Ascending aorta (tissue), 2 donors: ENCODE measurements at regions not wholly inside any gene's neighbourhood (a gene's known extent, or its start where the extent isn't known, plus 50 kb on each side); places are given as distances from the start of the nearest gene placed in this dataset.

Experiments used
- DNase-seq, 2 donors: peaks; one replicate each; pipeline ENCODE4 v3.0.0-alpha.2; 2019; ENCODE audit warnings: low spot score in 2 of 2
- H3K27ac ChIP-seq, 2 donors: fragments of 200-600 bp; sonication (generic); one replicate each; pipeline ENCODE4 v1.5.1; 2016 to 2017; ENCODE audit warnings: mild to moderate bottlenecking in 1 of 2
- H3K27me3 ChIP-seq: fragments of 200-600 bp; sonication (generic); one replicate; pipeline ENCODE4 v1.5.1; 2017
- H3K36me3 ChIP-seq, 2 donors: fragments of 200-600 bp; sonication (generic); one replicate each; pipeline ENCODE4 v1.5.1; 2016
- H3K4me1 ChIP-seq, 2 donors: fragments of 200-600 bp; sonication (generic); one replicate each; pipeline ENCODE4 v1.5.1; 2016 to 2017; ENCODE audit warnings: mild to moderate bottlenecking in 1 of 2
- H3K4me3 ChIP-seq, 2 donors: fragments of 200-600 bp; sonication (generic); one replicate each; pipeline ENCODE4 v1.5.1; 2016 to 2017; ENCODE audit warnings: mild to moderate bottlenecking in 1 of 2
- H3K9me3 ChIP-seq, 2 donors: fragments of 200-600 bp; sonication (generic); one replicate each; pipeline ENCODE4 v1.5.1; 2016
- intact Hi-C: fragments of 100-400 bp; cut with DNase I; formaldehyde crosslinking; loops from one replicate; pipeline ENCODE4 v1.15.1; 2023
- TF ChIP-seq, protein P1 (sequence below), 3 experiments: fragments of 200-600 bp in 2 of 3; fragments of 450-650 bp in 1 of 3; sonication (generic) in 2 of 3; IDR thresholded peaks; one replicate each; pipeline ENCODE4 v1.5.1; 2016 to 2019; ENCODE audit warnings: antibody characterized with exemption in 3 of 3, mild to moderate bottlenecking in 1 of 3, moderate library complexity in 1 of 3

DNA sequence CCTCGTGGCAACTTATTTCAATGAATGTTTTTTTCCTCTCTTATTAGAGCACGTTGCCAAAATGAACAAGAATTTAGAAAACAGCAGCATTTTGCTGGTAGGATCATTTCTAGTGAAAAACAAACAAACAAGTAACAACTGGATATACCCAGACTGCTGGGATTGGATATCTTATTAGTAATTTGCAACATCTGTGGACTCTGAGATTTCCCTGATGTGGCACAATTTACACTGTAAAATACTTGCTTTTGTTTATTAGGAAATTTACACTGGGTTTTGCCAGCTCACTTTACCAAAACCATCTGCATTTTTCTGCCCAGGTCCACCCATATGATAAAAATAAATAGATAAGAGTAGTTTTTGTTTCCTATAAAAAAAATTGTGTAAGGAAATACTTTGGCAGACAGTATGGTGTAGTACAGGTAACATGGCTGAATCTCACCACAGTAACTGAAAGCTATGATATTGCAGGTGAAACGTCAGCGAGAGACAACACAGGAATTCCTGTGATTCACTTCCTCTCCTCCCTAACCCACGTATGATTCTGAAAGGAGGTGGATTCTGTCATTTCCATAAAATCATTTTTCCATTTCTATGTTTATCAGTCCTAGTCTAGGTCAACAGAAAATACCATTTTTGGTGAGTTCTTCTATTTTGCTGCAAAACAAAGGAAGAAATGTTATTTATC is 176.2 kb upstream of the NOVA1 start:
- intact Hi-C loops: no loop called here
- no peak overlapping the region for H3K4me3 ChIP-seq
- no peak for DNase-seq
- no peaks in the 10 kb centered on the region for H3K27me3 ChIP-seq
- H3K4me1 ChIP-seq: no peaks in the 10 kb centered on the region
- H3K36me3 ChIP-seq: no peaks in the 10 kb centered on the region
- no peaks in the 10 kb centered on the region for H3K9me3 ChIP-seq
- TF ChIP-seq, protein P1, sequence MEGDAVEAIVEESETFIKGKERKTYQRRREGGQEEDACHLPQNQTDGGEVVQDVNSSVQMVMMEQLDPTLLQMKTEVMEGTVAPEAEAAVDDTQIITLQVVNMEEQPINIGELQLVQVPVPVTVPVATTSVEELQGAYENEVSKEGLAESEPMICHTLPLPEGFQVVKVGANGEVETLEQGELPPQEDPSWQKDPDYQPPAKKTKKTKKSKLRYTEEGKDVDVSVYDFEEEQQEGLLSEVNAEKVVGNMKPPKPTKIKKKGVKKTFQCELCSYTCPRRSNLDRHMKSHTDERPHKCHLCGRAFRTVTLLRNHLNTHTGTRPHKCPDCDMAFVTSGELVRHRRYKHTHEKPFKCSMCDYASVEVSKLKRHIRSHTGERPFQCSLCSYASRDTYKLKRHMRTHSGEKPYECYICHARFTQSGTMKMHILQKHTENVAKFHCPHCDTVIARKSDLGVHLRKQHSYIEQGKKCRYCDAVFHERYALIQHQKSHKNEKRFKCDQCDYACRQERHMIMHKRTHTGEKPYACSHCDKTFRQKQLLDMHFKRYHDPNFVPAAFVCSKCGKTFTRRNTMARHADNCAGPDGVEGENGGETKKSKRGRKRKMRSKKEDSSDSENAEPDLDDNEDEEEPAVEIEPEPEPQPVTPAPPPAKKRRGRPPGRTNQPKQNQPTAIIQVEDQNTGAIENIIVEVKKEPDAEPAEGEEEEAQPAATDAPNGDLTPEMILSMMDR (IDR thresholded peaks at IDR 0.05): no peak
- no peak overlapping the region for H3K27ac ChIP-seq

DNA sequence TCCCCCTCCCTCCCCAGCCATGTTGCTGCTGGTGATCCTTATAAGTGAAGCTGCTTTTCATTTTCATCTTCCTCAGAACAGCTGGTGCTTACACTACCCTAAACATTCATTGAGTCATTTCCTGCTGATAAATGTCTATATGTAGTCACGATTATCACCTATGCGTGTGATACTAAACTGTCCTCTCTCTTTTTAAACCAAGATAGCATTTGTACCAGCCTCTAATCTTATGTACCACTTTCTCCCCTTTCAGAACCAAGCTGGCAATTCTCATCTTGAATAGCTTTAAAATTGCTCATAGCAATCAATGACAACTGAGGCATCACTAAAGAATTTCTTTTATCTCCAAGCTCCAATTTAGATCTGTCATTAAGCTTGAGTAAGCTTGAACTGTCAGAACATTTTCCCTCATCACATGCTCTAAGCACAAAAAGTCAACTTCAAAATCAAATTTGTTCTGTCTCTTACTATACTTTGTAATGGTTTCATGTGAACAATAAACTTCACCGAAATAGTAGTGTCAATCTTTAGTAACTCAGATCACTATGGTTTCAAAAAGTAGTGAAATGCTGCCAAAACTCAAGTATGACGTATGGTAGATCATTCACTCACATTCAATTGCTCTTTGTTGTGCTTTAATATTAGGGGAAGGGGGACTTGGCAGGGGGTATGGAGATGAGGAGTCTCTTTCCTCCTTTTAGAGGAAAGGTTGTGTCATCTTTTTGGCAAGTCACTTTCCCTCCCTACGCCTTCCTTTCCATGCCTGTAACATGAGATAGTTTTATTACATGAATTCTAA is 178.1 kb upstream of the NOVA1 start:
- no peaks in the 10 kb centered on the region for H3K27me3 ChIP-seq
- no peaks in the 10 kb centered on the region for H3K36me3 ChIP-seq
- intact Hi-C loops: no loop called here
- H3K4me3 ChIP-seq: no peak overlapping the region
- no peaks in the 10 kb centered on the region for H3K4me1 ChIP-seq
- no peak overlapping the region for H3K27ac ChIP-seq
- H3K9me3 ChIP-seq: no peaks in the 10 kb centered on the region
- no peak for DNase-seq
- TF ChIP-seq, protein P1 (IDR thresholded peaks at IDR 0.05): no peak

DNA sequence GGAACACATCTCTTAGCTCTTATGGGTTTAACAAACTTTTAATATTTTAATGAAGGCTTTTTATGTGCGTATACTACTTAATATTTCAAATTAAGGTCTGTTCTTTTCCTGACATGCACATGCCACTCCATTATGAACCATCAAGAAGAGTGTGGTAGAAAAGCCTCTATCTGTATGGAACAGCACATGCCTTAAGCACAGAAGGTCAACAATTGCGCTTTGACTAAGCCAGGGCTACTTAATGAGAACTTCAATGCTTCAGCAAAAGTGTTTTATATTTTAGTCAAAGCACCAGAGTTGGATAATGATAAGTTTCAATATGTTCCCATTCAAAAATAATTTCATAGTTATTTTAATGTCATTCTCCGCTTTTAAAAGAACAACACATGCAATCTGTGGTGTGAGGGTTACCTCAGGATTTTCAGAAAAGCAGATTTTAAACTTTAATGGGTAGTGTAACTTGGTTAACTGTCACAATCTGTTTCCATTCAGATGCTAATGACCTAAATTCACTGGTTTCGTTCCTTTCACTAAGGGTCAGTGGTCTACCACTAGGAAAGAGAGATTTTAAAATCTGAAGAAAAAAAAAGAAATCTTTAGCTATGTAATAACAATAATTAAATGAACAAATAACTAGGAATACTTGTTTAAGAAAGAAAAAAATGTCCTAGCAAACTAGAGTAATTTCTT is 193.4 kb upstream of the NOVA1 start:
- Histone ChIP-seq H3K9me3 (no peaks in the 10 kb centered on the region), H3K36me3 (no peaks in the 10 kb centered on the region), H3K27me3 (no peaks in the 10 kb centered on the region), H3K4me3 (no peak overlapping the region), H3K27ac (no peak overlapping the region), H3K4me1 (no peaks in the 10 kb centered on the region)
- intact Hi-C loops: no loop called here
- TF ChIP-seq, protein P1 (IDR thresholded peaks at IDR 0.05): no peak
- no peak for DNase-seq

DNA sequence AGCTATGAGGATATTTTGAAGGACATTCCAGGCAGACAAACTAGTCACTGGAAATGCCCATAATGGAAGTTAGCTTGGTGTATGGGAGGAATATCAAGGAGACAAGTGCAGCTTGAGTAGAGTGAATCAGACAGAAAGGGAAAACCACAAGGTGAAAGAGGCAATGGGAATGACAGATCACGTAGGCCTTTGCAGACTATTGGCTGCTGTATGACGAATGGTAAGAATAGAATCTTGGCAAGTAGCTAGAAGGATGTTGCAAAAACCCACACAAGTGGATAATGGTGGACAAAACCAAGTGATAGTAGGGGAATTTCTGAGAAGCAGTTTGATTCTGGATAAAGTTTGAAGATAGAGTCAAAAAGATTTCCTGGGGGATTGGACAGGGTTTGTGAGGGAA is 196.9 kb upstream of the NOVA1 start:
- H3K9me3 ChIP-seq: no peaks in the 10 kb centered on the region
- no peaks in the 10 kb centered on the region for H3K36me3 ChIP-seq
- no peak for DNase-seq
- intact Hi-C loops: no loop called here
- TF ChIP-seq, protein P1 (IDR thresholded peaks at IDR 0.05): no peak
- H3K27ac ChIP-seq: no peak overlapping the region
- H3K4me1 ChIP-seq: no peaks in the 10 kb centered on the region
- no peak overlapping the region for H3K4me3 ChIP-seq
- no peaks in the 10 kb centered on the region for H3K27me3 ChIP-seq

DNA sequence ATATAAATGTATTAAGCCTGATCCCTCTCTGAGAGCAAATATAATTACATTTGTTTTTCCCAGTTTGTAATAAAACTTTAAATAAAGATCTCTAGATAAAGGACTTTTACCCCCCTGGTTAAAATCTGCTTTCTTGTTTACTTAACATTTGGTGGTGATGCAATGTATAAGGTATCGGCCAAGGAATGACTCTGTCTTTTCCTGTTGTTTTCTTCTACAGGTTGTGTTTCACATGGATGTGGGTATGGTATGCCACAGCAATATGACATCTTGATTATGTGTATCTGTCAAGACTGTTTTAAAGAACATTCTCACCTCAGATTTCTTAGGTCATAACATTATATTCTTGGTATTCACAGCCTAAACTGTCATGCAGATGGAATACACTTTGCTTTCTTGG is 210.6 kb upstream of the NOVA1 start:
- no peaks in the 10 kb centered on the region for H3K36me3 ChIP-seq
- DNase-seq: no peak
- TF ChIP-seq, protein P1 (IDR thresholded peaks at IDR 0.05): no peak
- no peak overlapping the region for H3K27ac ChIP-seq
- H3K27me3 ChIP-seq: no peaks in the 10 kb centered on the region
- H3K4me3 ChIP-seq: no peak overlapping the region
- no peaks in the 10 kb centered on the region for H3K4me1 ChIP-seq
- no peaks in the 10 kb centered on the region for H3K9me3 ChIP-seq
- intact Hi-C loops: no loop called here
